ENCODE measurements at regions not wholly inside any gene's neighbourhood (a gene's known extent, or its start where the extent isn't known, plus 50 kb on each side); places are given as distances from the start of the nearest gene placed in this dataset.

- no peaks in the 10 kb centered on the region for H3K4me1 Mint-ChIP-seq
- Histone ChIP-seq H3K27ac (ENCODE audit: low read depth, low read length) (no peak overlapping the region), H3K36me3 (ENCODE audit: control insufficient read depth in 2 of 3, insufficient read depth in 3 of 3, low read length in 3 of 3) (no peaks in the 10 kb centered on the region), H3K4me3 (ENCODE audit: low read length) (no peak overlapping the region), H3K27me3 (ENCODE audit: control insufficient read depth in 2 of 2, insufficient read depth in 2 of 2, low read length in 2 of 2) (peaks cover 0 to 3% of the 10 kb centered on the region in 2 donors), H3K4me1 (ENCODE audit: control insufficient read depth in 2 of 2, insufficient read depth in 2 of 2, low read length in 2 of 2) (no peaks in the 10 kb centered on the region), H3K9me3 (ENCODE audit: control insufficient read depth in 2 of 3, low read length in 3 of 3) (no peaks in the 10 kb centered on the region)
- ATAC-seq (no peak), DNase-seq (no peak)
- no peak overlapping the region for H3K4me3 Mint-ChIP-seq
- H3K27me3 Mint-ChIP-seq = peaks cover 2 to 17% (median 9%) of the 10 kb centered on the region in 5 donors
- intact Hi-C loops (cut with micrococcal nuclease) = no loop called here
- H3K36me3 Mint-ChIP-seq = peaks cover 0 to 4% (median 1%) of the 10 kb centered on the region in 5 donors
- ChIA-PET POLR2A (no interaction called here), CTCF (no interaction called here)
- peaks cover 0 to 7% (median 0%) of the 10 kb centered on the region in 11 donors for H3K9me3 Mint-ChIP-seq
- no peak overlapping the region for H3K27ac Mint-ChIP-seq
Observed at GRCh38 chr18:51321696-51322095, 124.2 kb upstream of the MEX3C start.

- Mint-ChIP-seq H3K4me1 (no peaks in the 10 kb centered on the region), H3K36me3 (no peaks in the 10 kb centered on the region), H3K9me3 (peaks cover 0 to 7% (median 0%) of the 10 kb centered on the region in 11 donors), H3K27me3 (peaks cover 2 to 16% (median 4%) of the 10 kb centered on the region in 5 donors), H3K27ac (no peak overlapping the region), H3K4me3 (no peak overlapping the region)
- no peak overlapping the region for H3K27ac ChIP-seq (ENCODE audit: low read depth, low read length)
- ChIA-PET CTCF (no interaction called here), POLR2A (no interaction called here)
- peaks cover 0 to 3% of the 10 kb centered on the region in 2 donors for H3K27me3 ChIP-seq (ENCODE audit: control insufficient read depth in 2 of 2, insufficient read depth in 2 of 2, low read length in 2 of 2)
- ATAC-seq (no peak), DNase-seq (no peak)
- no peaks in the 10 kb centered on the region for H3K9me3 ChIP-seq (ENCODE audit: control insufficient read depth in 2 of 3, low read length in 3 of 3)
- no peaks in the 10 kb centered on the region for H3K36me3 ChIP-seq (ENCODE audit: control insufficient read depth in 2 of 3, insufficient read depth in 3 of 3, low read length in 3 of 3)
- no peak overlapping the region for H3K4me3 ChIP-seq (ENCODE audit: low read length)
- H3K4me1 ChIP-seq (ENCODE audit: control insufficient read depth in 2 of 2, insufficient read depth in 2 of 2, low read length in 2 of 2) = no peaks in the 10 kb centered on the region
- intact Hi-C loops (cut with micrococcal nuclease) = no loop called here
Observed at GRCh38 chr18:51323961-51324360, 126.5 kb upstream of the MEX3C start.

- Mint-ChIP-seq H3K27ac (no peak overlapping the region), H3K9me3 (no peaks in the 10 kb centered on the region), H3K27me3 (peaks cover 2 to 22% (median 8%) of the 10 kb centered on the region in 5 donors), H3K4me3 (no peak overlapping the region), H3K4me1 (no peaks in the 10 kb centered on the region), H3K36me3 (no peaks in the 10 kb centered on the region)
- H3K4me1 ChIP-seq (ENCODE audit: control insufficient read depth in 2 of 2, insufficient read depth in 2 of 2, low read length in 2 of 2) = no peaks in the 10 kb centered on the region
- ChIA-PET CTCF (interaction anchor here (1.0 kb wide), 1 partner anchor 9 kb away, joined by 9 read pairs; no protein-coding TSS in a partner anchor), POLR2A (no interaction called here)
- DNase-seq (no peak), ATAC-seq (no peak)
- intact Hi-C loops (cut with micrococcal nuclease) = no loop called here
- H3K9me3 ChIP-seq (ENCODE audit: control insufficient read depth in 2 of 3, low read length in 3 of 3) = no peaks in the 10 kb centered on the region
- H3K4me3 ChIP-seq (ENCODE audit: low read length) = no peak overlapping the region
- H3K27me3 ChIP-seq (ENCODE audit: control insufficient read depth in 2 of 2, insufficient read depth in 2 of 2, low read length in 2 of 2) = no peaks in the 10 kb centered on the region
- H3K36me3 ChIP-seq (ENCODE audit: control insufficient read depth in 2 of 3, insufficient read depth in 3 of 3, low read length in 3 of 3) = no peaks in the 10 kb centered on the region
- no peak overlapping the region for H3K27ac ChIP-seq (ENCODE audit: low read depth, low read length)
Observed at GRCh38 chr18:51330148-51330547, 132.7 kb upstream of the MEX3C start.

GRCh38 chr18:51330739-51331138 lies 133.3 kb upstream of the MEX3C start:
- Mint-ChIP-seq H3K36me3 (no peaks in the 10 kb centered on the region), H3K9me3 (no peaks in the 10 kb centered on the region), H3K4me1 (no peaks in the 10 kb centered on the region), H3K27ac (no peak overlapping the region), H3K27me3 (peaks cover 2 to 22% (median 10%) of the 10 kb centered on the region in 5 donors), H3K4me3 (no peak overlapping the region)
- H3K4me3 ChIP-seq (ENCODE audit: low read length) = no peak overlapping the region
- no peak overlapping the region for H3K27ac ChIP-seq (ENCODE audit: low read depth, low read length)
- H3K9me3 ChIP-seq (ENCODE audit: control insufficient read depth in 2 of 3, low read length in 3 of 3) = no peaks in the 10 kb centered on the region
- intact Hi-C loops (cut with micrococcal nuclease) = no loop called here
- ChIA-PET POLR2A (no interaction called here), CTCF (interaction anchor here (1.0 kb wide), 1 partner anchor 8 kb away, joined by 9 read pairs; no protein-coding TSS in a partner anchor)
- ATAC-seq = no peak
- H3K36me3 ChIP-seq (ENCODE audit: control insufficient read depth in 2 of 3, insufficient read depth in 3 of 3, low read length in 3 of 3) = no peaks in the 10 kb centered on the region
- DNase-seq = no peak
- H3K27me3 ChIP-seq (ENCODE audit: control insufficient read depth in 2 of 2, insufficient read depth in 2 of 2, low read length in 2 of 2) = no peaks in the 10 kb centered on the region
- no peaks in the 10 kb centered on the region for H3K4me1 ChIP-seq (ENCODE audit: control insufficient read depth in 2 of 2, insufficient read depth in 2 of 2, low read length in 2 of 2)

GRCh38 chr18:51337406-51337805 lies 139.9 kb upstream of the MEX3C start:
- H3K4me1 Mint-ChIP-seq = peaks cover 0 to 1% (median 0%) of the 10 kb centered on the region in 7 donors

GRCh38 chr18:51339856-51340255 lies 142.4 kb upstream of the MEX3C start:
- Histone ChIP-seq H3K4me3 (ENCODE audit: low read length) (no peak overlapping the region), H3K9me3 (ENCODE audit: control insufficient read depth in 2 of 3, low read length in 3 of 3) (no peaks in the 10 kb centered on the region), H3K27ac (ENCODE audit: low read depth, low read length) (no peak overlapping the region), H3K36me3 (ENCODE audit: control insufficient read depth in 2 of 3, insufficient read depth in 3 of 3, low read length in 3 of 3) (no peaks in the 10 kb centered on the region), H3K4me1 (ENCODE audit: control insufficient read depth in 2 of 2, insufficient read depth in 2 of 2, low read length in 2 of 2) (no peaks in the 10 kb centered on the region), H3K27me3 (ENCODE audit: control insufficient read depth in 2 of 2, insufficient read depth in 2 of 2, low read length in 2 of 2) (no peaks in the 10 kb centered on the region)
- Mint-ChIP-seq H3K27me3 (peaks cover 6 to 31% (median 28%) of the 10 kb centered on the region in 5 donors), H3K27ac (no peak overlapping the region), H3K4me3 (no peak overlapping the region), H3K36me3 (no peaks in the 10 kb centered on the region), H3K4me1 (peaks cover 0 to 1% (median 0%) of the 10 kb centered on the region in 7 donors), H3K9me3 (peaks cover 0 to 5% (median 0%) of the 10 kb centered on the region in 11 donors)
- ATAC-seq (no peak), DNase-seq (no peak)
- ChIA-PET POLR2A (no interaction called here), CTCF (interaction anchor here (0.7 kb wide), 1 partner anchor 41 kb away, joined by 6 read pairs; no protein-coding TSS in a partner anchor)
- intact Hi-C loops (cut with micrococcal nuclease) = no loop called here

More at GRCh38 chr18:51337406-51337805, 139.9 kb upstream of the MEX3C start:
- Histone ChIP-seq H3K4me1 (ENCODE audit: control insufficient read depth in 2 of 2, insufficient read depth in 2 of 2, low read length in 2 of 2) (no peaks in the 10 kb centered on the region), H3K27ac (ENCODE audit: low read depth, low read length) (no peak overlapping the region), H3K36me3 (ENCODE audit: control insufficient read depth in 2 of 3, insufficient read depth in 3 of 3, low read length in 3 of 3) (no peaks in the 10 kb centered on the region), H3K27me3 (ENCODE audit: control insufficient read depth in 2 of 2, insufficient read depth in 2 of 2, low read length in 2 of 2) (no peaks in the 10 kb centered on the region), H3K4me3 (ENCODE audit: low read length) (no peak overlapping the region), H3K9me3 (ENCODE audit: control insufficient read depth in 2 of 3, low read length in 3 of 3) (no peaks in the 10 kb centered on the region)
- ChIA-PET POLR2A (no interaction called here), CTCF (no interaction called here)
- no peak for ATAC-seq
- intact Hi-C loops (cut with micrococcal nuclease) = no loop called here
- no peak for DNase-seq
- peaks cover 0 to 3% (median 0%) of the 10 kb centered on the region in 11 donors for H3K9me3 Mint-ChIP-seq
- no peak overlapping the region for H3K27ac Mint-ChIP-seq
- no peak overlapping the region for H3K4me3 Mint-ChIP-seq
- peaks cover 6 to 32% (median 21%) of the 10 kb centered on the region in 5 donors for H3K27me3 Mint-ChIP-seq
- H3K36me3 Mint-ChIP-seq = no peaks in the 10 kb centered on the region

GRCh38 chr18:51340332-51340731 lies 142.9 kb upstream of the MEX3C start:
- intact Hi-C loops (cut with micrococcal nuclease) = no loop called here
- Mint-ChIP-seq H3K27ac (no peak overlapping the region), H3K9me3 (peaks cover 0 to 9% (median 0%) of the 10 kb centered on the region in 11 donors), H3K27me3 (peaks cover 9 to 32% (median 26%) of the 10 kb centered on the region in 5 donors), H3K36me3 (peaks cover 0 to 4% (median 0%) of the 10 kb centered on the region in 5 donors), H3K4me3 (no peak overlapping the region), H3K4me1 (peaks cover 0 to 1% (median 0%) of the 10 kb centered on the region in 7 donors)
- ATAC-seq (no peak), DNase-seq (no peak)
- POLR2A ChIA-PET = no interaction called here
- Histone ChIP-seq H3K27ac (ENCODE audit: low read depth, low read length) (no peak overlapping the region), H3K27me3 (ENCODE audit: control insufficient read depth in 2 of 2, insufficient read depth in 2 of 2, low read length in 2 of 2) (no peaks in the 10 kb centered on the region), H3K36me3 (ENCODE audit: control insufficient read depth in 2 of 3, insufficient read depth in 3 of 3, low read length in 3 of 3) (no peaks in the 10 kb centered on the region), H3K4me1 (ENCODE audit: control insufficient read depth in 2 of 2, insufficient read depth in 2 of 2, low read length in 2 of 2) (no peaks in the 10 kb centered on the region), H3K4me3 (ENCODE audit: low read length) (no peak overlapping the region), H3K9me3 (ENCODE audit: control insufficient read depth in 2 of 3, low read length in 3 of 3) (no peaks in the 10 kb centered on the region)
- CTCF ChIA-PET = interaction anchor here (0.7 kb wide), 1 partner anchor 41 kb away, joined by 6 read pairs; no protein-coding TSS in a partner anchor
